NCI-H82 (cell line): ENCODE measurements at regions not wholly inside any gene's neighbourhood (a gene's known extent, or its start where the extent isn't known, plus 50 kb on each side); places are given as distances from the start of the nearest gene placed in this dataset.

ENCODE experiments used
- DNase-seq: peaks from one replicate; lab custom pipeline; 2025; lab: John Stamatoyannopoulos, UW

GRCh38 chr9:32698706-32699277 is 63.3 kb upstream of the TAF1L start:
- DNase-seq: no peak

DNA sequence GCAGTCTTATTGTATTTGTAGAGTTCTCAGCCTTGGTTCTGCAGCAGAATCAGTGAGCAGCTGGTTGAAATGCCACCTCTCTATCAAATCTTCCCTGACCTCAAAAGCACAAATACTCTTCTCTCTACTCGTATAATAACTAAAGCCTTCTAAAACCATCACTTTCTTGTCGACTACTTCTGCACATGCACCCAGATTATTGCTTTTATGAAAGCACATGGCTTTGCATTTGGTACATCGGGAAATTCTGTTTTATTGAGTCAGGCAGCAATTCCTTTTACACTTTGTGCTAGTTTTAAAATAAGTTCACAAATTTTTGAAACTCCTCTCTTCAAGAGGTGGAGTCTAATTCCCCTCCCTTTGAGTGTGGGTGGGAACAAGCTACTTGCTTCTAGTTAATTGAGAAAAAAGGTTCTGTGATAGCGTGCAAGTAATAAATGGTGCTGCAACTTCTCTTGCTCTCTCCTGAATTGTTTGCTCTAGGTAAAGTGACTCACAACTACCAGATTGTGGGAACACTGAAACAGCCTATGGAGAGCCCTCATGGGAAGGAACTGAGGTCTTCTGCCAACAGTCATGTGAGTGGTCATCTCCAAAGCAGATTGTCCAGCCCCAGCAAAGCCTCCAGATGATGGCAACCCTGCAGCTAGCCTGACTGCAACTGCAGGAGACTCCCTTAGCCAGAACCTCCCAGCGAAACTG is 66.0 kb upstream of the TAF1L start:
- no peak for DNase-seq

- DNase-seq: peak; percentile 26
Measured at GRCh38 chr9:32703635-32704034, 68.2 kb upstream of the TAF1L start.

DNA sequence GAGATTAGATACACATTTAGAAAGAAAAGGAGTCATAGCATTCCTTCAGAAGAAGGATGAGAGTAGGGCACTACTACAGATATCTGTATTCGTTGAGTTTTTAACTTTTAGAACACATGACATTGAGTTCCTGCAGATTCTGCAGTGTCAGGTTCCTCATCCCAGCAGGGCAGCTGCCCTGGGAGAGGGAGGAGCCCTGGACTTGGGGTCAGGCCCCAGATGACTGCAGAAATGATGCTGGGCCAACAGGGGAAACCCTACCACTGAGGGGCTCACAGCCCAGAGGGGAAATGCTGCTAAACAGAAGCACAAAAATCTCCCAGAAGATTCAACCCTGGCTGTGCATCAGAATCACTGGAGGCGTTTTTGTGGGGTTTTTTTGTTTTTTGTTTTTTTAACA is 68.9 kb upstream of the TAF1L start:
- DNase-seq: no peak

GRCh38 chr9:32705059-32705458 is 69.6 kb upstream of the TAF1L start:
- DNase-seq: no peak

DNA sequence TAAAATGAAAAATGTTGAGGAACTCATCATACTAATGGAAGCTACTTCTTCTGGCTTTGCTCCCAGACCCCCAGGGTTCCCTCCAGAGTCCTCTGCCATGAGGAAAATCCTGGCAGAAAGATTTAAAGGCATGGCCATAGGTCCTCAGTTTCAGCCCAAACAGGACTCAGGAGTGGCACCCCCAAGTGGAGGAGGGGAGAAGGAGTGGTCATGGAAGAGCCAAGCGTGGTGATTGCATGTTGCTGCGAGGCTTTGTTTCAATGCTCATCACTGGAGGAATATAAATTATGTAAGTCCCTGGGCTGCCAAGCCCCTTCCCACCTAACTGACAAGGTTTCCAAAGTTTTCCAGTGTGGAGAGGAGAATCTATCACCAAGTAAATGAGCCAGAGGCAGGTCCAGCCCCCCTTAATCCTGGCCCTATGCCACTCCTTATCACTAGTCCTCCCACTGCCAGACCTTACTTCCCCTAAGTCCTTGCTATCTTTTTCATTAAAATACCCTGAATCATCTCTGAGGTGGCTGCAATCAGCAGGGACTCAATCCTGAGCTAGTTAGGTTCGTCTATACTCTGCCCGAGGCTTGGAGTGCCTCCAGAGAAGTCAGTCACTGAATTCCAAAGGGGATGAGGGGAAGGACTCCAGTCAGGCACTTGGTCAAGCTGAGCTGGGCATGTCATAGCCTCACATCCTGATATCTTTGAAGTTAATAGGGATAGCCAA is 70.7 kb upstream of the TAF1L start:
- no peak for DNase-seq

GRCh38 chr9:32706725-32707100 is 71.2 kb upstream of the TAF1L start:
- no peak for DNase-seq

GRCh38 chr9:32707326-32707725 is 71.9 kb upstream of the TAF1L start:
- DNase-seq: no peak

DNA sequence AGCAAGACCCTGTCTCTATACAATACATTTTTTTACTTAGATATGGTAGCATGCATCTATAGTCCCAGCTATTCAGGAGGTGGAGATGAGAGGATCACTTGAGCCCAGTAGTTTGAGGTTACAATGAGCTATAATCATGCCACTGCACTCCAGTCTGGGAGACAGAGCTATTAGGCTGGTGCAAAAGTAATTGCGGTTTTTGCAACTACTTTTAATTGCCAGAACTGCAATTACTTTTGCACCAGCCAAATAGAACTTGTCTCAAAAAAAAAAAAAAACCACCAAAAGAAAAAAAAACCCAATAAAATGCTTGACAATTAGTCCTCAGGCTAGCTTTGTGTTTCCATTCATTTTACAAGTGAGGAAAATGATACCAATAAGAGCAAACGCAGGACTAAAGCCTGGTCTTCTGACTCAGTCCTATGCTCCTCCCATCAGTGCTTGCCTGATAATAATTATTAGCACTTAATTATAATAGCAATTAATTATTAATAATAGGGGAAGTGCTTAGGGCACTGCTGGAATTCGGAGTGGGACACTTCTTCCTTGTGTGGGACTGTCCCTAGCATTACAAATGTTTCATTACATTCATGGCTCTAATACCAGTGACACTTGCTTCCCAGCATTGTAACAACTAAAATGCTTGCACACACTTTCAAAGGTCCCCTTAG is 73.1 kb upstream of the TAF1L start:
- no peak for DNase-seq

DNA sequence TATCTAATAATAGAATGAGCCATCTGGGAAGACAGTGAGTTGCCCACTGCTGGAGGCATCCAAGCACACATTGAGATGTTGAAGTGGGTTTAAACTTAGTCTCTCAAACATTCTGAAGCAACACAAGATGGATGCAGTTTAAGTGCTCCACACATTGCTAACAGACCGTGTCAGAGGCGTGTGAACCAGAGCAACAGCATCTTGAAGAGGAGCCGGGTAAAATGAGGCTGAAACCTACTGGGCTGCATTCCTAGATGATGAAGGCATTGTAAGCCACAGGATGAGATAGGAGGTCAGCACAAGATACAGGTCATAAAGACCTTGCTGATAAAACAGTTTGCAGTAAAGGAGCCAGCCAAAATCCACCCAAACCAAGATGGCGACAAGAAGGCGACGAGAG is 73.5 kb upstream of the TMEM215 start:
- DNase-seq: no peak

DNA sequence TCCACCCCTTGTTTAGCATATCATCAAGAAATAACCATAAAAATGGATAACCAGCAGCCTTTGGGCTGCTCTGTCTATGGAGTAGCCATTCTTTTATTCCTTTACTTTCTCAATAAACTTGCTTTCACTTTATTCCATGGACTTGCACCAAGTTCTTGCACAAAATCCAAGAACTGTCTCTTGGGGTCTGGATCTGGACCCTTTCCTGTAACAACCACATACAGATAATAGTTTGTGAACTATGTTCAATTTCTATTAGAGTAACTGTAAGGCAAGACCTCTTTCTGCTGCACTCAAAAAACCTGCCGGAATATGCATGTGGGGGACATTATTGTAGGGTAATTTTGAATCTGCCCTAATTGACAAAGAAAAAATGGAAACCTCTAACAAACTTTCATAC is 66.9 kb upstream of the TMEM215 start:
- no peak for DNase-seq

DNA sequence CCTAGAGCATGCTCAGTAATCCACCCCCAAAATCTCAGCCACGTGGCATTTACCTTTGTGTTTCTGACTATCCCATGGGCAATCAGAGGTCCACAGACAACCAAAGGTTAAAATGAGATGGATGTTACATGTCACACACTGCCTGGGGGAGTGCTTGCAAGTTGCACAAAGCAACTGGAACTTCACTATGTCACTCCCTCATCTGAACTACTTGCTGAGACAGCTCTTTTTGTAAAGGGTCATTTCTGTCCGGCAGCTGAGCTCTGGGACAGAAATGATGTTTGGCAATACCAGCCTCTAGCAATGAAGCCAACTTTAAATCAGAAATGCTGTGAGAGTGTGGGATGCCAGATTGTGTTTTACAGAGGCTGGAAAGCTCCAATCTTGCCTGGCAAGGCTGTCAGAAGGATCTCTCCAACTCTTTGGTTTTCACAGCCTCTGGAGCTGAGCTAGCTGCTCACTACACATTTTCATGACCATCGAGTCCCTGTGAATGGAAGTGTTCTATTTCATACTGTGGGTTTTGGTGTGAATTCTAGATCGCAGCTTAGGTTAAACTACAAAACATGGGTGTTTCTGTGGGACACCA is 66.3 kb upstream of the TMEM215 start:
- no peak for DNase-seq

DNA sequence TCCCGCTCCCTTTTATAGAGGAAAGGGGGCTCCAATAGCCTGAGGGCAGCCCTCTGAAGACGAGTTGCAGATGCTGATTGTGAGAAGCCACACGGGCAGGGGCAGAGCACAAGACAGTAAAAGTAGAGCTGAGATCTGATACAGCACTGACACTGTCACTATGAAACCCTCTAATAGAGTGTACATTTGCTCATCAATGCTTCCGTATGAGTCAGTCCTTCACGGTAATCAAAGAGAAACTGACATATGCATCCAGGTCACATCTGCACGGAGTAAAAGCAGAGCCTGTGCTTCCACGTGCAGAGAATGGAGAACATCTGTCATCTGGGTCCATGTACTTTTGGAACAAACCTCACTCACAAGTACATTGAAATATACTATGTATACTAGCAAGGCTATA is 60.6 kb upstream of the TMEM215 start:
- DNase-seq: no peak

DNA sequence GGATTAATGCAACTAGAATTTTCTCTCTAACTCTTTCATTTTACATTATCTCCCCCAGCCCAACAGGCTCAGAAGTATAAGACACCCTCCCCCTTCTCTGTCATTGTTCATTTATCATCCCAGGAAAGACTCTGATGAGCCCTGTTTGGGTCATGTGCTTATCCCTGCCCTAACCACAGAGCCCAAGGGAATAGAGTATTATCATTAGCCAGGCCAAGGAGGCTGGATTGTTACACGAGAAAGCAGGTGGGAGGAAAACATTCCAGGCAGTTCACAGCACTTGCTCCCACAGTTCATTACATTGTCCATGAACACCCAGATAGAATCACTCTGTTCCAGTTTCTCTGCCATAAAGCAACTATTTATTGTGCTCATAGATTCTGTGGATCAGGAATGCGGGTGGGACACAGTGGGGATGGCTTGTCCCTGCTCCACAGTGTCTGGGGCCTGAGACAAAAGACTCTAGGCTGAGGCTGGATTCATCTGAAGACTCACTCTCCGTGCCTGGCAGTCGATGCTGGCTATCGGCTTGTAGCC is 59.5 kb upstream of the TMEM215 start:
- peak; percentile 68 for DNase-seq

DNA sequence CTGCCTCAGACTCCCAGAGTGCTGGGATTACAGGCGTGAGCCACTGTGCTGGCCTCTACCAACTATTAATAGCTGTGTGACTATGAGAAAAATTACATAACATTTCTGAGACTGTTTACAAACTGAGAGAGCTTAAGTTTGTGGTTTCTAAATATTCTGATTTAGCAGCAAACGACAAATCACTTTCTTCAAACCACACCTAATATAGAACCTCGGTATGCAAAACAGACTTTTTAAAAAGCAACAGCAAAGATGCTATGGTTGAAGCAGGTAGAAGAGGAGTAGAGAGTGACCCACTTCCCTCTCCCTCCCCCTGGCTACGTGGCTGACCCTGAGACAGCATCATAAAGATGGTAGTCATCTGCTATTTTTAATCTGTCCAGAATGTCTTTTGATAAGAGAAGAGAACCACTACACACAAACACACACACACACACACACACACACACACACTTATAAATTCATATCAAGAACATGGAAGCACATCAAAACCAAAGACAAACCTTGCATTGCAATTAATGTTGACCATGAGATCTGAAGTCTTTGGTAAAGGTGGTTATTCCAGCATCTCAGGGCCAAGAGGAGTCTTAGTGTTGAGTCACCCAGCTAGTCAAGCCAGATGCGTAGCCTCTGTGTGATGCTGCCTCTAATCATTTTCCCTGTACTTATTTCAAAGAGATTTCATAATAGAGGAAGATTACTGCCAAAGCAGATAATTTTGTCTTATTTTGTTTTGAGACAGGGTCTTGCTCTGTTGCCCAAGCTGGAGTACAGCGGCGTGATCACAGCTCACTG is 58.1 kb upstream of the TMEM215 start:
- no peak for DNase-seq

DNA sequence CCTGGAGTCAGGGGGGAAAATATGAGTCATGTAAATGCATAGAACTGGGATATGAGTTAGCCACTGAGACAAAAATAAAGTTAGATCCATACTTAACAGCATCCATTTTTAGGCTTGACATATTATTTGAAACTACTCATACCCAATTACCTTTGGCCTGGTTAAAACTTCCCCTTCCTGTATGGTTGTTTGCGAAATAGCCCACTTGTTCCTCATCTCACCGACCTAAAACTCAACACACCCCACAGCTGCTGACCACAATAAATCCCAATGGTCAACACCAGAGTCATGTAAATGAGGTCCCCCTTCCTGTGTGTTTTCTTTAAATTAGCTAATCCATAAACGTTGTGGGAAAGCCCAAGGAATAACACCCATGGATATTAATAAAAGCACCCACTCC is 55.2 kb upstream of the TMEM215 start:
- no peak for DNase-seq
